ENCODE measurements at regions not wholly inside any gene's neighbourhood (a gene's known extent, or its start where the extent isn't known, plus 50 kb on each side); places are given as distances from the start of the nearest gene placed in this dataset.
"Not testable (repeated sequence)": the region's sequence is repeated elsewhere in the genome, so short reads cannot be mapped to it uniquely, and the experiment has no call there.

DNA sequence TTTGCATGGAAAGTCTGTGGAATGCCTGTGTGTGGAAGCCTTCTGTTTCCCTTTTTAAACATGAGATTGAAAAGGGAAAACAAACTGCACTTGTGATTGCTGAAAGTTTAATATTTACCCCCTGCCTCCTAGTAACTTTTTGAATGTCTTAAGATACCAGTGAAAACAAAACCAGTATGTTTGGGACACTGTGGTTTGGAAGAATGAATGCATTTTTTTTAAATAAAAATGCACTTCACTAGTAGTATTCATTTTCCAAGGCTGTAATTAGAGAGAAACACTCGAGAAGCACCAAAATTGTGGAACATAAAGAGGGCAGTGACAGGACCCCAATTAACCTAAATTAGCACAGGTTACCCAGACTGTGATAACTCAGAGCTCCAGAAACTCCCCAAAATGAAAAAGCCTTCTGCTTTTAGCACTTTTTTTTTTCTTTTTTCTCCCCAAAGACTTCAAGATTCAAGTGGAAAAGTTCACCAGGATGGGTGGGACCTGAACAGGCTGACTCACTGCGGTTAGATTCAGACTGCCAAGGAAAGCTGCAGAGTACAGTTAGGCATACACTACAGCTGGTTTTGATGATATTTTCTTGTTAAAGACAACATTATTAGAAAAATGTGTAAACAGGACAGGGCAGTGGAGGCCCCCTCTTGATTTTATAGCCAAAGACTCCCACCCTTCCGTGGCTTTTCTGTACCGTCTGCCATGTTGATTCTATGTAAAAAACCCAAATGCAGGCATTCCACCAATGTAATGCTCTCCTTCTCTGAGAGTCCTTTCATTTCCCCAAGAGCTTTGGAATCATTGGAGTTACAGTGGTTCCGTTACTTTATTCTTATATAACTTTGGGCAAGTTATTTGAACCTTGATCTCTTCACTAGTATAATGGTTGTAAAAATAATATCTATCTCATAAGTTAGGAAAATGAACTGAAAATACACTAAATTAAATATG lies 151.8 kb upstream of the NBPF9 start:
- H2AFZ ChIP-seq (ENCODE audit: low read length); DNase-seq; H3K9ac ChIP-seq (ENCODE audit: low read length); POLR2A ChIA-PET (ENCODE audit: unreplicated experiment); H3K27me3 ChIP-seq (ENCODE audit: low read length); H3K9me3 ChIP-seq (ENCODE audit: low read length); H3K4me2 ChIP-seq (ENCODE audit: low read length); H3F3A ChIP-seq (ENCODE audit: low read length, unreplicated experiment); H4K20me1 ChIP-seq (ENCODE audit: low read length); intact Hi-C loops (cut with micrococcal nuclease); CTCF ChIA-PET; H3K4me3 ChIP-seq (ENCODE audit: low read length); H3K79me2 ChIP-seq (ENCODE audit: low read length); BruUV-seq (replicated peaks); H3K36me3 ChIP-seq (ENCODE audit: low read depth, low read length); H3K27ac ChIP-seq (ENCODE audit: low read length); H3K4me1 ChIP-seq (ENCODE audit: insufficient read depth, low read length); H3K9me2 ChIP-seq (replicated peaks; ENCODE audit: low read length): not testable (repeated sequence)
- peak; percentile 97 for ATAC-seq

DNA sequence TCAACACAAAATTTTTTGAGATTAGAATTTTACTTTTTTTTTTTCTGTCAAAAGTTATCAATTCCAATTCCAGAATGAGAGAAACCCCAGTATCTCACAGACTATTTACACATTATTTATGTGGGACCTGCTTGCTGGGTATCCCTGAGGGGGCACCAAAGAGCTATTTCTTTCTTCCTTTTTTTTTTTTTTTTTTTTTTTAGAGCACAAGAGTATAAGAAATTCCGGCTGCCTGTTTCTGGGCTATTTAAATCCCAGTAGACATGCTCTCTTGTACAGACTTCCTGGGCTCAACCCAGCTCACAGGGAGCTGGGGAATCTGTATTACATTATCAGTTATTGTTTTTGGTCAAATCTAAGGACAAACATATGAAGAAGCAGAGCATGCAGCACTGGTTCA lies 156.9 kb upstream of the NBPF9 start:
- H3K27ac ChIP-seq (ENCODE audit: low read length); H3K9me2 ChIP-seq (replicated peaks; ENCODE audit: low read length); H3K9ac ChIP-seq (ENCODE audit: low read length); BruUV-seq (replicated peaks); H3K4me3 ChIP-seq (ENCODE audit: low read length); H2AFZ ChIP-seq (ENCODE audit: low read length); H3K27me3 ChIP-seq (ENCODE audit: low read length); DNase-seq; H3K79me2 ChIP-seq (ENCODE audit: low read length); H3K4me2 ChIP-seq (ENCODE audit: low read length); CTCF ChIA-PET; POLR2A ChIA-PET (ENCODE audit: unreplicated experiment); H4K20me1 ChIP-seq (ENCODE audit: low read length); intact Hi-C loops (cut with micrococcal nuclease); H3F3A ChIP-seq (ENCODE audit: low read length, unreplicated experiment); H3K9me3 ChIP-seq (ENCODE audit: low read length); H3K36me3 ChIP-seq (ENCODE audit: low read depth, low read length); H3K4me1 ChIP-seq (ENCODE audit: insufficient read depth, low read length): not testable (repeated sequence)
- peak; percentile 32 for ATAC-seq

GRCh38 chr1:149260736-149261340 lies 157.5 kb upstream of the NBPF9 start:
- POLR2A ChIA-PET (ENCODE audit: unreplicated experiment); H3K27me3 ChIP-seq (ENCODE audit: low read length); H3K9me3 ChIP-seq (ENCODE audit: low read length); BruUV-seq (replicated peaks); H3K27ac ChIP-seq (ENCODE audit: low read length); H3F3A ChIP-seq (ENCODE audit: low read length, unreplicated experiment); H3K9me2 ChIP-seq (replicated peaks; ENCODE audit: low read length); H3K4me3 ChIP-seq (ENCODE audit: low read length); H3K4me2 ChIP-seq (ENCODE audit: low read length); H4K20me1 ChIP-seq (ENCODE audit: low read length); H3K36me3 ChIP-seq (ENCODE audit: low read depth, low read length); intact Hi-C loops (cut with micrococcal nuclease); H3K9ac ChIP-seq (ENCODE audit: low read length); H2AFZ ChIP-seq (ENCODE audit: low read length); CTCF ChIA-PET; DNase-seq; H3K79me2 ChIP-seq (ENCODE audit: low read length); H3K4me1 ChIP-seq (ENCODE audit: insufficient read depth, low read length): not testable (repeated sequence)
- ATAC-seq: peak; percentile 51; the same call in 1 of the 2 replicates

DNA sequence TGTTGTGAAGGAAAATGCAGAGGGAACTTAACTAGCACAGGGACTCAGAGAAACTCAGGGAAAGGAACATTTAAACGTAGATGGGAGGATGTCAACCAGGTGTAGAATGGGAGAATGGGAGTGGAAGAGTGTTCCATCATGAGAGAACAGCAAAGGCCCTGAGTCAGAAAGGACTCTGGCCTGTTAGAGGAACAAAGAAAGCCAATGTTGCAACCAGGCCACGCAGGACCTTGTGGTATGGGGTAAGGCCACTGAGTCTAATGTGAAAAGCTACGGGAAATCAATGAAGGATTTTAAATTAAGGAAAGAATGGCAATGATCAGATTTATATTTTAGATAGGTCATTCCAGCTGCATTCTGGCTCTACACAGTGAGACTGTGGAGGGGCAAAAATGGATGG lies 163.9 kb upstream of the NBPF9 start:
- H3K9ac ChIP-seq (ENCODE audit: low read length); BruUV-seq (replicated peaks); H3K27ac ChIP-seq (ENCODE audit: low read length); H3K79me2 ChIP-seq (ENCODE audit: low read length); POLR2A ChIA-PET (ENCODE audit: unreplicated experiment); H4K20me1 ChIP-seq (ENCODE audit: low read length); CTCF ChIA-PET; H3K9me2 ChIP-seq (replicated peaks; ENCODE audit: low read length); H3K27me3 ChIP-seq (ENCODE audit: low read length); H3K4me2 ChIP-seq (ENCODE audit: low read length); H2AFZ ChIP-seq (ENCODE audit: low read length); H3K4me3 ChIP-seq (ENCODE audit: low read length); ATAC-seq; H3K36me3 ChIP-seq (ENCODE audit: low read depth, low read length); intact Hi-C loops (cut with micrococcal nuclease); H3F3A ChIP-seq (ENCODE audit: low read length, unreplicated experiment); DNase-seq; H3K9me3 ChIP-seq (ENCODE audit: low read length); H3K4me1 ChIP-seq (ENCODE audit: insufficient read depth, low read length): not testable (repeated sequence)

DNA sequence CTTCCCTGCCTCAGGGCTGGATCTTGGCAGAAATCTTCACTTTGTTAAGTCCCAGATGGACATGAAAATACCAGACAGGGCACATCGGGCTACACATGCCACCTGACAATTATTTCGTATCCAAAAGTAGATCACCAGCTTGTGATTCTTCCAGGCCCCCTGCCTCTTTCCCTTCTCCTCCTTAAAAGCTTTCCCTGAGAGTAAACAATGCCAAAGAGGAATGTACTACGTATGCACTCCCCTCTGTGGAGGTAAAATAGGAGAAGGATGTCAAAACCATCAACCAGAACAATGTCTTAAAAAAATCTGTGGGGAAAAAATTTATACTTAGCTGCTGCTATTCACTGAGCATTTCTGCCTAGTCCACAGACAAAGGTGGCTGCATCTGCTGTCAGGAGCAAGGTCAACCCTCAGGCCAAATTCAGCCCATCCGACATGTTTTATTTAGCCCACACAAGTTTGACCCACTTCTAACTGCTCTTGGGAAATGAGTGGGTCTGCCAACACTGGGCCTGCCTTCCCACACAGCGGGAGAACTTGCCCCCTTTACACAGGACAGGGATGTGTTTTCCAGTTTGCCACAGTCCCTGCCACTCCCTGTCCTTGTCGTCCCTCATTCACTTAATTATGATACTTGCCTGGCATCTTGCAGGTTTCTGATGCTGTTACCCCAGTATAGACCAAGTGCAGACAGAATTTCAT lies 165.8 kb upstream of the NBPF9 start:
- H3F3A ChIP-seq (ENCODE audit: low read length, unreplicated experiment); BruUV-seq (replicated peaks); H3K9me3 ChIP-seq (ENCODE audit: low read length); H3K79me2 ChIP-seq (ENCODE audit: low read length); ATAC-seq; H3K9me2 ChIP-seq (replicated peaks; ENCODE audit: low read length); H3K4me3 ChIP-seq (ENCODE audit: low read length); H2AFZ ChIP-seq (ENCODE audit: low read length); H3K9ac ChIP-seq (ENCODE audit: low read length); H3K4me1 ChIP-seq (ENCODE audit: insufficient read depth, low read length); POLR2A ChIA-PET (ENCODE audit: unreplicated experiment); H4K20me1 ChIP-seq (ENCODE audit: low read length); intact Hi-C loops (cut with micrococcal nuclease); H3K27ac ChIP-seq (ENCODE audit: low read length); DNase-seq; H3K4me2 ChIP-seq (ENCODE audit: low read length); H3K36me3 ChIP-seq (ENCODE audit: low read depth, low read length); CTCF ChIA-PET; H3K27me3 ChIP-seq (ENCODE audit: low read length): not testable (repeated sequence)

DNA sequence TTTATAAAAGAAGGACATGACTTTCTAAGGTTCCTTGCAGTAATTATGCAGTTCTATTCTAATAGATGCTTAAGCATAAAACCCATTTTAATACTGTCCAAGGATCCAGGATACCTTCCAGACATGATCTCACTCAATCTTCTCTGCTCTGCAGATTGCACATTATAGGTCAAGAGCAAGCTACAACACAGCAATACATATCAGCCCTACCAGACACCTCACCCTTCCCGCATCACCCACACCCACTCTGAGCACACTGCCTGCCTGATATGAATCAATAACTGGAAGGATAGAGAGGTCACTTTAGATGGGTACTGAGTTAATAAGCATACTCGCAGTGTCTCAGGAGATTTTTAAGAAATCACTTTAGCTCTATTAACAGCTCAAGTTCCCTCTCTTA lies 166.5 kb upstream of the NBPF9 start:
- H3K79me2 ChIP-seq (ENCODE audit: low read length); H3K9ac ChIP-seq (ENCODE audit: low read length); H3K9me2 ChIP-seq (replicated peaks; ENCODE audit: low read length); H3K9me3 ChIP-seq (ENCODE audit: low read length); H3K4me2 ChIP-seq (ENCODE audit: low read length); DNase-seq; ATAC-seq; H3K27ac ChIP-seq (ENCODE audit: low read length); POLR2A ChIA-PET (ENCODE audit: unreplicated experiment); H3K4me1 ChIP-seq (ENCODE audit: insufficient read depth, low read length); BruUV-seq (replicated peaks); H4K20me1 ChIP-seq (ENCODE audit: low read length); CTCF ChIA-PET; H3K36me3 ChIP-seq (ENCODE audit: low read depth, low read length); H3F3A ChIP-seq (ENCODE audit: low read length, unreplicated experiment); intact Hi-C loops (cut with micrococcal nuclease); H2AFZ ChIP-seq (ENCODE audit: low read length); H3K4me3 ChIP-seq (ENCODE audit: low read length); H3K27me3 ChIP-seq (ENCODE audit: low read length): not testable (repeated sequence)
